ENCODE measurements at regions not wholly inside any gene's neighbourhood (a gene's known extent, or its start where the extent isn't known, plus 50 kb on each side); places are given as distances from the start of the nearest gene placed in this dataset.

GRCh38 chrX:81996166-81996565 is 794.3 kb downstream of the SH3BGRL start:
- no peak overlapping the region for H3K27ac ChIP-seq (ENCODE audit: control insufficient read depth, insufficient read depth)
- DNase-seq (ENCODE audit: low read depth, low spot score) = no peak
- no peaks in the 10 kb centered on the region for H3K27me3 ChIP-seq (replicated peaks in 1 of 2; ENCODE audit: control insufficient read depth in 2 of 2, insufficient read depth in 2 of 2, low read length in 1 of 2)
- ChIA-PET POLR2A (no interaction called here), RAD21 (ENCODE audit: unreplicated experiment) (no interaction called here), SMC1A (ENCODE audit: uncharacterized antibody, unreplicated experiment) (no interaction called here), CTCF (no interaction called here)
- 31% methylated on average over 5 of the region's 5 CpGs for whole genome bisulfite sequencing (ENCODE audit: insufficient coverage, insufficient replicate concordance, low lambda C conversion rate, missing lambda C conversion rate)
- H3K36me3 ChIP-seq (ENCODE audit: control insufficient read depth in 2 of 2, insufficient read depth in 2 of 2, low read length in 1 of 2) = no peaks in the 10 kb centered on the region
- no peak for FAIRE-seq
- H3K4me2 ChIP-seq (ENCODE audit: control insufficient read depth, insufficient read depth) = no peak overlapping the region
- no peaks in the 10 kb centered on the region for H4K20me1 ChIP-seq (ENCODE audit: control insufficient read depth, insufficient read depth)
- H3K79me2 ChIP-seq (ENCODE audit: control insufficient read depth, insufficient read depth, low read length) = no peaks in the 10 kb centered on the region
- ATAC-seq = no peak
- intact Hi-C loops (cut with micrococcal nuclease; ENCODE audit: unreplicated experiment) = no loop called here
- no peaks in the 10 kb centered on the region for H3K9me3 ChIP-seq (replicated peaks; ENCODE audit: control insufficient read depth, insufficient read depth, low read length)
- no peak overlapping the region for H2AFZ ChIP-seq (ENCODE audit: control insufficient read depth, low read depth, low read length)
- no TSS peak for BruUV-seq (replicated peaks)
- in situ Hi-C loops (cut with MboI) = no loop called here
- no peak for TF ChIP-seq TCF7 (IDR thresholded peaks at IDR 0.05; ENCODE audit: borderline replicate concordance)
- no peak for TF ChIP-seq SUPT20H (IDR thresholded peaks at IDR 0.05; ENCODE audit: borderline replicate concordance, control insufficient read depth, low read depth, low read length)
- no peak for TF ChIP-seq ZNF384 (IDR thresholded peaks at IDR 0.05; ENCODE audit: borderline replicate concordance, low read depth, low read length)
- TF ChIP-seq USF2 (IDR thresholded peaks at IDR 0.05; ENCODE audit: borderline replicate concordance, low read depth, low read length) = no peak
- no peak for TF ChIP-seq PKNOX1 (IDR thresholded peaks at IDR 0.05)
- TF ChIP-seq POU2F2 (IDR thresholded peaks at IDR 0.05; ENCODE audit: borderline replicate concordance, low read depth, low read length) = no peak
- no peak overlapping the region for H3K4me3 ChIP-seq
- no peak overlapping the region for H3K9ac ChIP-seq (ENCODE audit: control insufficient read depth, insufficient read depth, low read length)
- no peaks in the 10 kb centered on the region for H3K4me1 ChIP-seq (ENCODE audit: control insufficient read depth, insufficient read depth, low read length)

Measured in GM12878 (cell line).